Ureter (tissue), 1 donor: ENCODE measurements at regions not wholly inside any gene's neighbourhood (a gene's known extent, or its start where the extent isn't known, plus 50 kb on each side); places are given as distances from the start of the nearest gene placed in this dataset.
"Not testable (repeated sequence)": the region's sequence is repeated elsewhere in the genome, so short reads cannot be mapped to it uniquely, and the experiment has no call there.

Experiments
- DNase-seq: peaks from one replicate; pipeline ENCODE4 v3.0.0-alpha.2; 2020; ENCODE audit warnings: low spot score
- donor health status: DM: yes; HTN: yes; CAD: no.

DNA sequence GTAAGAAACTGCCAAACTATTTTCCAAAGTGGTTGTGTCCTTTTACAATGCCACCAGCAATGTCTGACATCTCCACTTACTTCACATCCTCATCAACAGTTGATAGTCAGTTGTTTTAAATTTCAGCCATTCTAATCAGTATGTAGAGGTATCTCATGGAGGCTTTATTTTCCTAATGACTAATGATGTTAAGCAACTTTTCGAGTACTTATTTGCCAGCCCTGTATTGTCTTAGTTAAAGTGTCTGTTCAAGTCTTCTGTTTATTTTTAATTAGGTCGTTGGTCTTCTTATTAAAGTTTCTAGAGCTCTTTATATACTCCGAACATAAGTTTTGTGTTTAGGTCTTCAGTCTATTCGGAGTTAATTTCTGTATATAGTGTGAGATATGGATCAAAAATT is 54.9 kb upstream of the NBPF12 start:
- not testable (repeated sequence) for DNase-seq

DNA sequence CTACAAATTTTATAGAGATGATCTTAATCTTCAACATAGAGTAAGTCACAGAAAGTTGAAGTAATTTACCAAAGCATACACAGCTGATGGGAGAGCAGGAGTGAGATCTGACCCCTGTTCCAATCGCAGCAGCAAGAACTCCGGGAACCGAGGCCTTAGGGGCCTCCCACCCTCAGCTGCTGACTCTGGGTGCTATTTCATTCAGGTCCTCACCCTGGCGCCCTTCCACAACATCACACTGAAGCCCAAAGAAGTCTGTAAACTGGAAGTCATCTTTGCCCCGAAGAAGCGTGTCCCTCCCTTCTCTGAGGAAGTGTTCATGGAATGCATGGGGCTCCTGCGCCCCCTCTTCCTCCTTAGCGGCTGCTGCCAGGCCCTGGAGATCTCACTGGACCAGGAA is 57.0 kb upstream of the NBPF12 start:
- DNase-seq = not testable (repeated sequence)

DNA sequence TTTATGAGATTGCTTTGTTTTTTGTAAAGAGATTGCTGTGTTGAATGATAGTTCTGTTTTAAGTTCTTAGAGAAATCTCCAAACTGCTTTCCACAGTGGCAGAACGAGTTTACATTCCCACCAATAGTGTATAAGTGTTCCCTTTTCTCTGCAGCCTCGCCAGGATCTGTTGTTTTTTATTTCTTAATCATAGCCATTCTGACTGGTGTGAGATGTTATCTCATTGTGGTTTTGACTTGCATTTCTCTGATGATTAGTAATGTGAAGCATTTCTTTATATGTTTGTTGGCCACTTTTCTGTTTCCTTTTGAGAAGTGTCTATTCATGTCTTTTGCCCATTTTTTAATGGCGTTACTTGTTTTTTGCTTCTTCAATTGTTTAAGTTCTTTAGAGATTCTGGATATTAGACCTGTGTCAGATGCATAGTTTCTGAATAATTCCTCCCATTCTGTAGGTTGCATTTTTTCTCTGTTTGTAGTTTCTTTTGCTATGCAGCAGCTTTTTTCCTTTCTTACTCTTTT is 74.3 kb upstream of the NBPF12 start:
- DNase-seq = not testable (repeated sequence)

DNA sequence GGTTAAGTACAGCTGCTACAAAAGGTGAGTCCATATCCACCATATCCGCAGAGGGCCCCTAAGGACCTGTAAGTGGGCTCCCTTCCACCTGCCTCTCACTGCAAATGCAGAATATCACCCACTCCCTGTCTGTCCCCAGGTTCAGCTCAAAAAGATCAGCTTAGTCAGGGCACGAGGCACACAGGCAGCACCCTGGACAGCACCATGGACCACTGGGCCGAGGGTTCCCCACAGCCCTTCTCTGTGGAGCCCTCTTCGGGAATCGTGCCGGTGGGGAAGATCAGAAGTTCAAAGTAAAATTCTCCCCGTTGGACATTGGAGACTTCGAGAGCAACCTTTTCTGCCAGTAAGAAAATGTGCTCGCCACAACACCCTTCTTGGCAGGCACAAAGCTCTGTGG is 85.0 kb upstream of the NBPF12 start:
- not testable (repeated sequence) for DNase-seq

DNA sequence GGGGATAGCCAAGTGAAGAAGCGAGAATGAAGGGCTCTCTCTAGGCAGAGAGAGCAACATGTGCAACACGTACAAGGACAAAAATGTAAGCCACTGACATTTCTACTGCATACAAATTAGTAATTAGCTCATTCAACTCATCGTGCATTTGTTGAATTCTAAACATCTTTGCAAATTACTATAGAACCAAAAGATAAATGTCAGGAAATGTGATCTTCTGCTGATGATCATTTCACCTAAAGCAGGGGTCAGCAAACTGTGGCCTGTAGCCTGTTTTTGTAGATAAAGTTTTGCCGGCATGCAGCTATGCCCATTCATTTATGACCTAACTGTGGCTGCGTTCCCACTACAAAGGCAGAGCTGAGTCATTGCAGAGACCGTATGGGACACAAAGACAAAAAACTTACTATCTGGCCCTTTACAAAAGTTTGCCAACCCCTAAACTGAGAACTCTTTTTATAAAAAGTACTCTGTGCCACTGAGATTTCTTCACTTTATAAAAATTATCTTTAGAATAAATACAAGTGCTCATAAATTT is 87.7 kb upstream of the NBPF12 start:
- DNase-seq = not testable (repeated sequence)

DNA sequence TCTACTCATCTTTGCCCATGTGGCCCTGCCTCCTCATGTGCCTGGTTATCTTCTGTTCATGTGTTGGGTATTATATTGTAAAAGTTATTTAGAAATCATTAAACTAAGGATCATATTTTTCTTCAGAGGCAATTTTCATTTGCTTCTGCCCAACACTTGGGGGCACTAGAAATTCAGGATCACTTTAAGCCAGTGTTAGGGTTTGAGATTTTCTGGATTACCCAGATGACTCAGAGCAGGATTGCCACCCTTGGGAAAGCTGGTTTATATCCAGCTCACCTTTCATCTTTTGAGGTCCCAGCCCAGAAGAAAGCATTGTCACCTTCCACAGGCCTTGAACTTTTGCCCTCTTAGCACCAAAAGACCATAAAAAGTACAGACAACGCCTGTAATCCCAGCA is 99.4 kb upstream of the NBPF12 start:
- DNase-seq = not testable (repeated sequence)

DNA sequence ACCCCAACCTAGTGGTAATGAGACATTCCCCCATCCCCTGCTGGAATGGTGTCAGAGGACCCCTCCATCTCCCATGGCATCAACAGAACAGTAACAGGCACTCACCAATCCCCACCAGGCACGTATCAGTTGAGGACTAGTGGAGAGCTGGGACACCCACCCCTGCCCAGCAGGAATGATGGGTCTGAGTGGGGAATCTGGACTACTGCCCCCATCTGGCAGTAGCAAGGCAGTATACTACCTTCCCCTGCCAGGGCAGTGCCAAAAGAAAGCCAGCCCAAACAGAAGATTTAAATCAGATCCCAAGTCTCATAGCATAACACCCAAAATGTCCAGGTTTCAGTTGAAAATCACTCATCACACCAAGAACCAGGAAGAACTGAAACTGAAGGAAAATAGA is 111.2 kb upstream of the NBPF12 start:
- DNase-seq = not testable (repeated sequence)

DNA sequence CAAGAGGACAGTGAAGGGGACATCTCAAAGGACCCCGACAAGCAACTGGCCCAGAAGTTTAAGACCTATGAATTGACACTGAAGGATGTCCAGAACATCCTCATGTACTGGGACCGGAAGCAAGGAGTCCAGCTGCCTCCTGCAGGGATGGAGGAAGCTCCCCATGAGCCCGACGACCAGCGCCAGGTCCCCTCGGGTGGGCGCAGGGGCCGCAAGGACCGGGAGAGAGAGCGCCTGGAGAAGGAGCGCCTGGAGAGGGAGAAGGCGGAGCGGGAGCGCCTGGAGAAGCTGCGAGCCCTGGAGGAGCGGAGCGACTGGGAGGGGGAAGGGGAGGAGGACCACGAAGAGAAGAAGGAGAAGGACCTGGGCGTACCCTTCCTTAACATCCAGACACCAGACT is 143.9 kb upstream of the NBPF12 start:
- DNase-seq = not testable (repeated sequence)

DNA sequence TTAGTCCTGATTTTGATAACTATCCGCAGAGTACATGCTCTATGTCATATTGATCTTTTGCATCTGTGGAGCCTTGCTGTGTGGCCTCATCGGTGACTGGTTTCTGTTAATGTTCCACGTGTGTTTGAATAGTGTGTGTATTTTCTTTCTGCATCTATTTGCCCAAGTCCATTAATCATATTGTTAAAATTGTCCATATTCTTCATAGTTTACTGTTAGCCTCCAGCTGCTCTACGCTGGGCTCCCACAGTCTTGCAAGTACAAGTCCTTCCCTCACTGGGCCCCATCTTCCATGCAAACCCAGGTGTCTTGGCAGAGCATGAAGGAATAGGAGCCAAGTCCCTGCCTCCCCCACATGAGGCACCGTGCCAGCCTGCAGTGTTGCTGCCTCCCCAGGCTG is 145.4 kb upstream of the NBPF12 start:
- DNase-seq = not testable (repeated sequence)

DNA sequence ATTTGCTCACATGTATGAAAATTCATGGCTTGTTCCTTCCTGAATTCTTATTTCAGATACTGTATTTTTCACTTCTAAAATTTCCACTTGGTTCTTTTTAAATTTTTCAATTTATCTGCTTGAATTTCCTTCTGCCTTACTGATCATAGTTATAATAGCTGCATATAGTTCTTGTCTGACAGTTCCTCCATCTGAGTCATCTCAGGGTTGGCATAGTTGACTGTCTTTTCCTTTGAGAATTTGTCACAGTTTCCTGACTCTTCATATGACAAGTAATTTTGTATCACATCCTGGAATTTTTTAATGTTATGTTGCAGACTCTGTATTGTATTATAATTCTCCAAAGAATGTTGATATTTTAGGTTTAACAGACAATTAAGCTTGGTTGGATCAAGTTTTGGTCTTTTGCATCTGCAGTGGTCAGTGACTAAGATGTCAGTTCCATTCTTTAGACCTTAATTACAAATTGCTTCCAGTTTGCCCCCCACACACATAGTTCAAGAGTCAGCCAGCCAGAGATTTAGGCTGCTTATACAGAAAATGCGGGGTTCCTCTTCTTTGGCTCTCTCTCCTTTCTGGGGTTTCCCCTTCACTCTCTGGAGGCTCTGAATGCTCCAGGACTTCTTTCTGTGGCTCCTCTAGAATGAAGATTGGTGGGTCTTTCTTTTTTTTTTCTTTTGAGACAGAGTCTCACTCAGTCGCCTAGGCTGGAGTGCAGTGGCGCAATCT is 153.7 kb upstream of the NBPF12 start:
- not testable (repeated sequence) for DNase-seq

DNA sequence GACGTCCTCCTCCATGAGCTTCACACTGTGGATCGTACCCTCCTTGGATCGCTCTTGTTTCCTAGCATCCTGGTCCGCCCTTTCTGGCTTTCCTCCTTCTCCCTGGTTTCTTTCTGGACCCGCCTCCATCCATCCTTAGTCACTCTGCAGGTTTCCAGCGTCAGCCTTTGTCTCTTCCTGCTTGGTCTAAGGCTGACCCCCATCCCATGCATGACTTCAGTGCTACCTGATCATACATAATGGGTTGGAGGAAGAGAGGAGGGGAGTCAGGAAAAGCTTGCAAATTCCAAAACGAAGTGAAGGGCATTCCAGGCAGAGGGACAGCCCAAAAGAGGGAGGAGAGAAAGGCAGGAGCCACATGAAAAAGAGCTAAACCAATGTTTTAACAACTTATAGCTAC is 156.9 kb upstream of the NBPF12 start:
- not testable (repeated sequence) for DNase-seq

DNA sequence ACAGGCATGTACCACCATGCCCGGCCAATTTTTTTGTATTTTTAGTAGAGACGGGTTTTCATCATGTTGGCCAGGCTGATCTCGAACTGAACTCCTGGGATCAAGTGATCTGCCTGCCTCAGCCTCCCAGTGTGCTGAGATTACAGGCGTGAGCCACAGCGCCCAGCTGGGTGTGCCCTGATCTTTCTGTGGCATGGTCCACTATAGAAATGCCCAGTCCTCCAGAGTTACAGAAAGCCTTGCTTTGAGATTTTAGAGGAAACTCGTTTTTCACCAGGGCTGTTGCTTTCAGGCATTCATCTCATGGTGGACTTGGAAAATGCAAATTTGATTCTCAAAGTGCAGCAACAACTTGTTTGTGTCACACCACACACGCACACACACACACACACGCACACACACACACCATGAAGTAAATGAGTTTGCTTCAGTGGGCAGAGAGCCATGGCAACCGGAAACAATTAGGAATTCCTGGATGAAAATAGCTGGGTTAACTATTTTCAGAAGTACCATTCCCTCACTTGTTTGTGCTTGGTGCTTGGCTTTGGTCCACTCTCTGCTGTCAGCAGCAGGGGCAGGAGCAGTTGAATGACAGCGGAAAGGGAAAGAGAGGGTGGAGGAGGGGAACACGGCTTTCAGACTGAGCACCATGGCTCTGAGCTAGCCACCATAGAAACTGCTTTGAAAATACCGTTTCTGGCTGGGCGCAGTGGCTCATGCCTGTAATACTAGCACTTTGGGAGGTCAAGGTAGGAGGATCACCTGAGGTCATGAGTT is 160.1 kb upstream of the NBPF12 start:
- not testable (repeated sequence) for DNase-seq

DNA sequence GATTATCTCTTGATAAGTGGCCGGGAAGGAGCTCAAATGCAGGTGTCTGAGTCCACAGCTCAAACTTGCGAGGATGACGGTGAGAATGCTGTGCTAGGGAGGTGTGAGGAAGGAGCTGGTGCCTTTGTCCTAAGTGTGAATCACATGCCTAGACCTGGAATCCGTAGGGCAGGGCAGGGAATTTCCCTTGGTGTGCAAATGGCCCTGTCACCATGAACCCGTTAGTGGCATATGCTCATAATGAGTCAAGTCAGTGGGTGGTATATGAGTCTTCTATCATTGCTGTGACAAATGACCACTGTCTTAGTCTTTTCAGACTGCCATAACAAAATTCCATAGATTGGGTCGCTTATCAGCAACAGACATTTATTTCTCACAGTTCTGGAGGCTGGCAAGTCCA is 163.1 kb upstream of the NBPF12 start:
- not testable (repeated sequence) for DNase-seq

DNA sequence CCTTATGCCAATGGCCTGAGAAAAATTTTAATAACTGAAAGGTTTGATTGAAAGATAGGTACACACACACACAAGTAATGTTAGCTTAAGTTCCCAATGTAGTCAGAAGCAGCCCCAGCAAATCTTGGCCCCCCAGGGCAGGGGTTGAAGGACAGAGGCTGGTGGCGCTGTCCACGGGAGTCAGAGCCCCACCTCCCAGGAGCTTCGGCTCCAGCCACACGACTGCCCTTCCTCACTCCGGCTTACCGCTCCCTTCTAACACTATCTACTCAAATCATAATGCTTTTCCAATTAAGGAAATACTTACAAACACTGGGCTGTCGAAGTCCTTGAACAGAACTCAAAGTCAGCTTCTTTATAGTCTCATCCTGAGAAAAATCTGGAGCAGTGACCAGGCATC is 163.9 kb upstream of the NBPF12 start:
- DNase-seq = not testable (repeated sequence)

DNA sequence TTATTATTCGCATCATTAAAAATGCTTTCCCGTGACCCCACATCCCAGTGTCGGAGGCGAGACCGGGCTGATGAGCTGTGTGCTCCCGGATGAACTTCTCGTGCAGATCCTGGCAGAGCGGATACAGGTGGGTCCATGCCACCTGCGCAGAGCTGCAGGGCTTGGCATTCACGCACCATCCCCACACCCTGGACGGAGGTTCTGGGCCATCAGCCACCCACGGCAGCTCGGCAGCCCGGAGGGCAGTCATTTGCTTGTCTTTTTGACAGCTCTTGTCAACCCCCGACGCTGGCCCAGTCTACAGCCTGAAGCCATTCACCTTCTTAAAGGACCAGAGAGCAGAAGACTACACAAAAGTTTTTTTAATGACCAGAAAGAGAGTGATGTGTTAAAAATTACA is 166.7 kb upstream of the NBPF12 start:
- DNase-seq = not testable (repeated sequence)

DNA sequence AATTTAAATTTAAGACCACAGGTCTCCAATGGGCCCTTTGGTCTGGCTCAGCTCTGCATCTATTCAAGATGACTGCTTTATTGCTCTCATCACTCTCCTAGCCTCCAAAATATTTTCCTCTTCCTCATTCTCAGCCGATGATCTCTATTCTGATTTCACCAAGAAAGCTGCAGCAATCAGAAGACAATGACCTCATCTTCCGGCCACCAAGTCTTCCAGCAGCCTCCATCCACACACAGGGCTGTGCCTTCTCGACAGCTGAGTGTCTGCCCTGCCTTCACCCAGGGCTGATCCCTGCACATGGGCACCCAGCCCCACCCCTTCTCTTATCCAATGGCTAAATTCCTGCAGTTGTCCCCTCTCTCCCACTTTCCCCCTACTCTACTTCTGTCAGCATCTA is 167.1 kb upstream of the NBPF12 start:
- not testable (repeated sequence) for DNase-seq

DNA sequence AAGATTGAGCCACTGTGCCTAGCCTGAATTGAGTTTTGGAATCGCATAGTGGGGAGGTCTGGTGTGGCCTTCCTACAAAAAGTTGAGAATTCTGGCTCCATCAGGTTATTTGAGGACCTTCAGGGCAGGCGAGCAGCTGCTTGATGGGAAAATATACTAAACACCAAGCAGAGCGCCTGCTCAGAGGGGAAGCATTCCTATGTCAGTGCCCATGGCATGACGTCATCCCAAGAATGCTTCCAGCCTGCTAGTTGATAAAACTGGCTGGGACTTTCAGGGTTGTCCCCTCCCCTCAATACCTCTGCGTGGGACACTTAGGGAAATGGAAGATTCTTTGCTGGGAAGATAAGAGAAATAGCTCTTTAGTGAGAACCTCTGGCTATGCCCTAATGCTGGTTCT is 174.9 kb upstream of the NBPF12 start:
- not testable (repeated sequence) for DNase-seq

DNA sequence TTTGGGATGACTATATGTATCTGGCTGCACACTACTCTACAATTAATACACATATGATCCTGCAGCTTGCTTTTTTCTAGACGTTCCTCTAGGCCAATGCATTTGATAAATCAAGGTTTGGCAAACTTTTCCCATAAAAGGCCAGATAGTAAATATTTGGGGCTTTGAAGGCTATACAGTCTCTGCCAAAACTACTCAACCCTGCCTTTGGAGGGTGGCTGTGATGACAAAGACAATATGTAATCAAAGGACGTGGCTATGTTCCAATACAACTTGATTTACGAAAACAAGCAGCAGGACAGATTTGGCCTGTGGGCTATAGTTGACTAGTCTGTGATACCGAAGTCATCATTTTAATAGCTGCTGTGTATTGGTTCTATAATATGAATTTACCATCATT is 181.3 kb upstream of the NBPF12 start:
- not testable (repeated sequence) for DNase-seq

DNA sequence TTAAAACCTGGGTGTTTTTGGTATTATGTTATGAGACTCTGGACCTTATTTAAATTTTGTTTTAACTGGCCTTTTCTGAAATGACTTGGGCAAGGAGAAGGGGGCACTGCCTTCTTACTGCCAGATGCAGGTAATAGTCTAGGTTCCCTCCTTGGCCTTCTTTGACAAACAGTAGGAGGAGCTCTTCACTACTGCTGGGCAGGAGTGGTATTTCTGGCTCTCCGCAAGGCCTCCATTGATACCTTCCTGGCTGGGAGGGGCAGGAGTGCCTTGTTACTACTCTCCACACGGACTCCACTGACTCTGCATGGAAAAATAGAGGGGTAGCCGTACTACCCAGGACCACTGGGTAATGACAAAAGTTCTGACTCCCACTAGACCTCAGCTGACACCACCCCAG is 189.4 kb upstream of the NBPF12 start:
- not testable (repeated sequence) for DNase-seq

DNA sequence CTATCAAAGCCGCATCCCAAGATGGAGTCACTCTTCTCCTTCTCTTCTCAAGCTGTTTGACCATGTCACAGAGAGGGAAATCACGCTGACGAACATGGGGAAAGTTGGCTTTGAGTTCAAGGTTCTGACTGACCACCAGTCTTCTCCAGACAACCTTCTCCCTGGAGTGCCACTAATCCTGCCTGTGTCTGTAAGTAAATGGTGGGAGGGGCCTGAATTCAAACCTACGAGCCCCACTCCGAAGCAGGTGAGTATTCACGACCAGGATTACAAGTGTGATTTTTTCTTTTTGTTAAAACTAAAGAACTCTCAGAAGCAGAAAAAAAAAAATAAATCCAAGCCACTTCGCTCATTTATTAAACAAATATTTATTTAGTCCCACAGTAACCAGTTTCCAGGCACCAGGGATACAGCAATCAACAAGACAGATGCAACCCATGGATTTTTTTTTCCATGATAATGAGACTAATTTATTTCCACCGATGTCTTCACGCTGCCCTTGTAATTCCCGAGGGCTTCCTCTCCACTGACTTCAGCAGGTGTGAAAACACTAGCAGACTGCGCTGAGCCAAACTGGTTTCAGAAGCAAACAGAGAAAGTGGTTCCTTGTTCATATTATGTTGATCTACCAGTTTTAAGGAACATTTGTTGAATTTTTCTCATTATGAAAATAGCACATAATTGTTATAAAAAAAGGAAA is 206.0 kb upstream of the NBPF12 start:
- DNase-seq = not testable (repeated sequence)

DNA sequence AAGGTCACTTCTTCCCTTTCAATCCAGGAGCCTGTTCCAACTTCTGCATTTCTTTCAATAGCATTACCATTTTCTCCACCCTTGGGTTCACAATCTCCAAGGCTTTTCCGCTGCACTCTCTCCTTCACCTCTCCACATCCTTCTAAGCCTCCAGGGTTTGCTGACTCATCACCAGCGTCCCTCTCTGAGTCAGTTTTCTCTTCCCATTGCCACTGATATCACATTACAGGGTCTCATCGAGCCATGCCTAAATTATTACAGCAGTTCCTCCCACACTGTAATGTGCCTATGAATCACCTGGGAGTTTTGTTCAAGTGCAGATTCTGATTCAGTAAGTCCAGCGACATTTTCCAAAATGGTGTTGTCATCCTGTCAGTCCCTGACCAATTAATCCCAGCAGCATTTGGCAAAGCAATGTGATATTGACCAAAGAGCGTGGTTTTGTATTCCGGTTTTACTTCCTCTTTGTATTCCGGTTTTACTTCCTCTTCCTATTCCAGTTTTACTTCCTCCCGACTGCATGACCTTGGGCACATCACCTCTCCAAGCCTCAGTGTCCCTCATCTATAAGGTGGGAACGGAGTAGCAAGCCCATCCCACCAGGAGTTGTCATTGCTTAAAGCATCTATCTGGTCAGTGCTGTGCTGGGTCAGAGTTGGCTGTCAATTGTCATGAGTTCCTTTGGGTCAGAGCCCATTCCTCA is 208.3 kb upstream of the NBPF12 start:
- DNase-seq = not testable (repeated sequence)
